Mammary epithelial cell (primary cell): ENCODE measurements at regions not wholly inside any gene's neighbourhood (a gene's known extent, or its start where the extent isn't known, plus 50 kb on each side); places are given as distances from the start of the nearest gene placed in this dataset.

Experiments
- EZH2 ChIP-seq: IDR thresholded peaks from 2 replicates; pipeline ENCODE4 v1.6.1; 2012; ENCODE audit warnings: low read length, inconsistent platforms, borderline replicate concordance
- TF ChIP-seq, protein P1 (sequence below), 2 donors: IDR thresholded peaks in 1 of 2; conservative IDR thresholded peaks in 1 of 2; 2 replicates each; pipeline ENCODE4 v1.5.1; 2011 to 2012; ENCODE audit warnings: inconsistent platforms in 2 of 2, low read length in 2 of 2, mild to moderate bottlenecking in 2 of 2, control low read depth in 1 of 2, low read depth in 1 of 2; ENCODE audit not compliant: insufficient read depth in 1 of 2; ENCODE audit errors: extremely low read depth in 1 of 2

DNA sequence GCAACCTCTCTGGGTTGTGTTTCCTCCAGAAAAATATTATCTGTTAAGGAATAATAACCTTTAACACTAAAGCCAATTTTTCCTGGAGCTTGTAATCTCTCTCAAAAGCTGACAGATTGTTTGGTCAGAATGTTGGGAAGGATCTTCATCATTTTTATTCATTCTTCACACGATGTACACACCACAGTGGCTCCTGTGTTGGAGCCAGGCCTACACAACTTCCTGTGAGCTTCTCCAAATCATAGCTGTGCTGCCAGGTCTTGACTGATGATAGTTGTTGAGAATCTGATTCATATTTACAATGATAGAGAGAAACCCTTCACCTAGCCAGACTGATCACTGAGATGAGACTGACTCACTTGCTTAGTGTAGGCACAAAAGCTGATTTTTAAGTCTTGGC is 151.0 kb upstream of the ROBO2 start:
- TF ChIP-seq EZH2, result no peak
- TF ChIP-seq, protein P1, sequence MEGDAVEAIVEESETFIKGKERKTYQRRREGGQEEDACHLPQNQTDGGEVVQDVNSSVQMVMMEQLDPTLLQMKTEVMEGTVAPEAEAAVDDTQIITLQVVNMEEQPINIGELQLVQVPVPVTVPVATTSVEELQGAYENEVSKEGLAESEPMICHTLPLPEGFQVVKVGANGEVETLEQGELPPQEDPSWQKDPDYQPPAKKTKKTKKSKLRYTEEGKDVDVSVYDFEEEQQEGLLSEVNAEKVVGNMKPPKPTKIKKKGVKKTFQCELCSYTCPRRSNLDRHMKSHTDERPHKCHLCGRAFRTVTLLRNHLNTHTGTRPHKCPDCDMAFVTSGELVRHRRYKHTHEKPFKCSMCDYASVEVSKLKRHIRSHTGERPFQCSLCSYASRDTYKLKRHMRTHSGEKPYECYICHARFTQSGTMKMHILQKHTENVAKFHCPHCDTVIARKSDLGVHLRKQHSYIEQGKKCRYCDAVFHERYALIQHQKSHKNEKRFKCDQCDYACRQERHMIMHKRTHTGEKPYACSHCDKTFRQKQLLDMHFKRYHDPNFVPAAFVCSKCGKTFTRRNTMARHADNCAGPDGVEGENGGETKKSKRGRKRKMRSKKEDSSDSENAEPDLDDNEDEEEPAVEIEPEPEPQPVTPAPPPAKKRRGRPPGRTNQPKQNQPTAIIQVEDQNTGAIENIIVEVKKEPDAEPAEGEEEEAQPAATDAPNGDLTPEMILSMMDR (conservative IDR thresholded peaks at IDR 0.05 in 1 of 2, IDR thresholded peaks at IDR 0.05 in 1 of 2; ENCODE audit: extremely low read depth in 1 of 2, insufficient read depth in 1 of 2, low read depth in 1 of 2, low read length in 2 of 2), result no peak
